Gastroesophageal sphincter (tissue), 3 donors: ENCODE measurements at regions not wholly inside any gene's neighbourhood (a gene's known extent, or its start where the extent isn't known, plus 50 kb on each side); places are given as distances from the start of the nearest gene placed in this dataset.

Experiments
- EP300 ChIP-seq: sonication (generic); formaldehyde crosslinking; IDR thresholded peaks from one replicate; pipeline ENCODE4 v1.6.1; 2017; ENCODE audit warnings: antibody characterized with exemption, mild to moderate bottlenecking
- POLR2A ChIP-seq, 2 donors: fragments of 450-650 bp; IDR thresholded peaks; one replicate each; pipeline ENCODE4 v1.6.1; 2017; ENCODE audit warnings: antibody characterized with exemption in 2 of 2, mild to moderate bottlenecking in 2 of 2, moderate library complexity in 1 of 2
- POLR2AphosphoS5 ChIP-seq: sonication (generic); formaldehyde crosslinking; IDR thresholded peaks from one replicate; pipeline ENCODE4 v1.6.1; 2017; ENCODE audit warnings: antibody characterized with exemption
- TF ChIP-seq, protein P1 (sequence below), 4 experiments: fragments of 200-600 bp in 2 of 4; fragments of 450-650 bp in 2 of 4; sonication (generic) in 1 of 4; IDR thresholded peaks; one replicate each; pipeline ENCODE4 v1.5.1; 2017 to 2019; ENCODE audit warnings: antibody characterized with exemption in 4 of 4, mild to moderate bottlenecking in 2 of 4, moderate library complexity in 2 of 4

- TF ChIP-seq, protein P1, sequence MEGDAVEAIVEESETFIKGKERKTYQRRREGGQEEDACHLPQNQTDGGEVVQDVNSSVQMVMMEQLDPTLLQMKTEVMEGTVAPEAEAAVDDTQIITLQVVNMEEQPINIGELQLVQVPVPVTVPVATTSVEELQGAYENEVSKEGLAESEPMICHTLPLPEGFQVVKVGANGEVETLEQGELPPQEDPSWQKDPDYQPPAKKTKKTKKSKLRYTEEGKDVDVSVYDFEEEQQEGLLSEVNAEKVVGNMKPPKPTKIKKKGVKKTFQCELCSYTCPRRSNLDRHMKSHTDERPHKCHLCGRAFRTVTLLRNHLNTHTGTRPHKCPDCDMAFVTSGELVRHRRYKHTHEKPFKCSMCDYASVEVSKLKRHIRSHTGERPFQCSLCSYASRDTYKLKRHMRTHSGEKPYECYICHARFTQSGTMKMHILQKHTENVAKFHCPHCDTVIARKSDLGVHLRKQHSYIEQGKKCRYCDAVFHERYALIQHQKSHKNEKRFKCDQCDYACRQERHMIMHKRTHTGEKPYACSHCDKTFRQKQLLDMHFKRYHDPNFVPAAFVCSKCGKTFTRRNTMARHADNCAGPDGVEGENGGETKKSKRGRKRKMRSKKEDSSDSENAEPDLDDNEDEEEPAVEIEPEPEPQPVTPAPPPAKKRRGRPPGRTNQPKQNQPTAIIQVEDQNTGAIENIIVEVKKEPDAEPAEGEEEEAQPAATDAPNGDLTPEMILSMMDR (IDR thresholded peaks at IDR 0.05), result no peak
- TF ChIP-seq EP300 (no peak), POLR2AphosphoS5 (no peak), POLR2A (IDR thresholded peaks at IDR 0.05) (no peak)
Observed at GRCh38 chr2:150085478-150085877, 402.0 kb downstream of the RND3 start.
